MM.1S (cell line): ENCODE measurements at regions not wholly inside any gene's neighbourhood (a gene's known extent, or its start where the extent isn't known, plus 50 kb on each side); places are given as distances from the start of the nearest gene placed in this dataset.

Experiments
- DNase-seq: peaks from one replicate; pipeline ENCODE4 v3.0.0-alpha.2; 2015
- H2AFZ ChIP-seq: fragments of 300-600 bp; sonication (generic); 2 replicates; pipeline ENCODE4 v1.6.0; 2016; ENCODE audit warnings: antibody characterized with exemption, low read length
- H3F3A ChIP-seq: fragments of 300-600 bp; sonication (generic); 2 replicates; pipeline ENCODE4 v1.6.1; 2016; ENCODE audit warnings: mild to moderate bottlenecking, antibody characterized with exemption, low read length, moderate library complexity, mixed read lengths; ENCODE audit not compliant: insufficient read depth
- H3K27ac ChIP-seq: fragments of 300-600 bp; sonication (generic); 2 replicates; pipeline ENCODE4 v1.5.1; 2016; ENCODE audit warnings: mild to moderate bottlenecking, low read length
- H3K27me3 ChIP-seq: fragments of 300-600 bp; sonication (generic); replicated peaks from 2 replicates; pipeline ENCODE4 v1.6.0; 2016; ENCODE audit warnings: low read length; ENCODE audit not compliant: insufficient read depth
- H3K36me3 ChIP-seq: fragments of 300-600 bp; sonication (generic); replicated peaks from 2 replicates; pipeline ENCODE4 v1.6.1; 2016; ENCODE audit warnings: mild to moderate bottlenecking, low read length, mixed read lengths; ENCODE audit not compliant: insufficient read depth
- H3K4me1 ChIP-seq: fragments of 300-600 bp; sonication (generic); 2 replicates; pipeline ENCODE4 v1.6.1; 2016; ENCODE audit warnings: low read length, mixed read lengths
- H3K4me2 ChIP-seq: fragments of 300-600 bp; sonication (generic); 2 replicates; pipeline ENCODE4 v1.6.0; 2016; ENCODE audit warnings: low read depth, low read length
- H3K4me3 ChIP-seq: fragments of 300-600 bp; sonication (generic); 2 replicates; pipeline ENCODE4 v1.5.1; 2016; ENCODE audit warnings: low read length, mixed read lengths
- H3K79me2 ChIP-seq: fragments of 300-600 bp; sonication (generic); 2 replicates; pipeline ENCODE4 v1.6.1; 2016; ENCODE audit warnings: mixed run types, low read length, mixed read lengths
- H3K9ac ChIP-seq: fragments of 300-600 bp; sonication (generic); 2 replicates; pipeline ENCODE4 v1.6.1; 2016; ENCODE audit warnings: low read length, mixed read lengths
- H3K9me2 ChIP-seq: fragments of 300-600 bp; sonication (generic); replicated peaks from 2 replicates; pipeline ENCODE4 v1.6.1; 2016; ENCODE audit warnings: mild to moderate bottlenecking, low read length, mixed read lengths; ENCODE audit not compliant: insufficient read depth
- H3K9me3 ChIP-seq: fragments of 300-600 bp; sonication (generic); replicated peaks from 2 replicates; pipeline ENCODE4 v1.6.1; 2016; ENCODE audit warnings: mild to moderate bottlenecking, low read length, mixed read lengths; ENCODE audit not compliant: insufficient read depth
- H4K20me1 ChIP-seq: fragments of 300-600 bp; sonication (generic); 2 replicates; pipeline ENCODE4 v1.6.1; 2016; ENCODE audit warnings: mild to moderate bottlenecking, low read length, moderate library complexity, mixed read lengths; ENCODE audit not compliant: insufficient read depth
- CTCF ChIP-seq: fragments of 300-600 bp; sonication (generic); IDR thresholded peaks from 2 replicates; pipeline ENCODE4 v1.5.1; 2016; ENCODE audit warnings: antibody characterized with exemption, low read length, mixed read lengths
- EZH2 ChIP-seq: fragments of 300-600 bp; sonication (generic); optimal IDR thresholded peaks from 2 replicates; pipeline ENCODE3; 2017; ENCODE audit warnings: low read depth, mild to moderate bottlenecking, antibody characterized with exemption, low read length, mixed read lengths
- EZH2phosphoT487 ChIP-seq: fragments of 300-600 bp; sonication (generic); IDR thresholded peaks from 2 replicates; pipeline ENCODE4 v1.6.1; 2018; ENCODE audit warnings: antibody characterized with exemption, low read length

DNA sequence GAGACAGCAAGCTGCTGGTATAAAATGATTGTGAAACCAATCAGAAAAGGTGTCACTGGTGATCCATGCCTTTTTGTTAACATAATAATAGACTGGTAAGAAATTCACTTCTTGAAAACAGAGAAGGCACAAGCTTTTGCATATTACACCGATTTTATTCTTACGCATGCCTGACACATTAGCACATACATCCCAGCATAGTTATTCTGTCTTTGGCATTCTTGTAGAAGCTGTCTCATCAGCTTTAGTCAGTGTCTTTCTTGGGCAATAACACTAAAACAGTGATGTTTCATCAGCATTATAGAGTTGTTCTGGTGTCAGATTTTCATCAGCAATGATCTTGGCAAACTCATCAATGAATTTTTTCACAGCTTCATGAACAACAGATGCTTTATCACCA, 283.4 kb upstream of the TMTC1 start:
- no peak for DNase-seq
- no peaks in the 10 kb centered on the region for H3K4me1 ChIP-seq

DNA sequence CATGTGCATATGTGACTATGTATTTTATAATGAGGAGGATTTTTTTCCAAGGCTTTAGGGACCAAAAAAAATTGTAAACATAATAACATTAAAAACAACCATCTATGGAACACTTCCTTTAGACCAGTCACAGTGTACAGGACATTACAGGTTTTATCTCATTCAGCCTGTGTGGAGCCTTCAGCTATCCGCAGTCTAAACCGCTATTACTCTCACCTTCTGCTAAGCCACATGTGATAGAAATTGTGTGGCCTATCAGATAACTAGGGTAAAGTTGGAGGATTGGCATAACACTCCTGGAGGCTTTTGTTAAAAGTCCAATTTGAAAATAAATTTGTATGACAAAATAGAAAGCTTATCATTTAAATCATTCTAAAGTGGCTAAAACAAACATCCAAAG, 281.2 kb upstream of the TMTC1 start:
- TF ChIP-seq CTCF = no peak
- no peak overlapping the region for H3K27ac ChIP-seq

More for the DNA sequence above, 283.4 kb upstream of the TMTC1 start:
- H3K79me2 ChIP-seq = no peaks in the 10 kb centered on the region
- no peaks in the 10 kb centered on the region for H4K20me1 ChIP-seq
- no peak overlapping the region for H2AFZ ChIP-seq
- H3K4me3 ChIP-seq = no peak overlapping the region
- H3F3A ChIP-seq = no peaks in the 10 kb centered on the region
- no peak for TF ChIP-seq EZH2
- TF ChIP-seq EZH2phosphoT487 = no peak
- TF ChIP-seq CTCF = no peak
- no peaks in the 10 kb centered on the region; the same call in 1 of the 2 replicates for H3K9me3 ChIP-seq
- H3K27ac ChIP-seq = no peak overlapping the region
- H3K36me3 ChIP-seq = no peaks in the 10 kb centered on the region
- H3K9me2 ChIP-seq = no peaks in the 10 kb centered on the region
- no peak overlapping the region for H3K4me2 ChIP-seq
- no peaks in the 10 kb centered on the region for H3K27me3 ChIP-seq
- no peak overlapping the region for H3K9ac ChIP-seq

GRCh38 chr12:30063435-30063945, 279.7 kb upstream of the TMTC1 start:
- Histone ChIP-seq H3K9ac (no peak overlapping the region), H3K4me2 (no peak overlapping the region), H4K20me1 (no peaks in the 10 kb centered on the region), H2AFZ (no peak overlapping the region), H3K9me2 (no peaks in the 10 kb centered on the region), H3K27ac (no peak overlapping the region), H3K4me3 (no peak overlapping the region), H3K4me1 (no peaks in the 10 kb centered on the region), H3K79me2 (no peaks in the 10 kb centered on the region), H3K36me3 (no peaks in the 10 kb centered on the region), H3K27me3 (no peaks in the 10 kb centered on the region), H3K9me3 (no peaks in the 10 kb centered on the region; the same call in 1 of the 2 replicates), H3F3A (no peaks in the 10 kb centered on the region)
- DNase-seq = no peak
- no peak for TF ChIP-seq EZH2
- no peak for TF ChIP-seq EZH2phosphoT487
- no peak for TF ChIP-seq CTCF

More for the DNA sequence above, 281.2 kb upstream of the TMTC1 start:
- H3K9me3 ChIP-seq = no peaks in the 10 kb centered on the region; the same call in 1 of the 2 replicates
- DNase-seq = no peak
- H3K9ac ChIP-seq = no peak overlapping the region
- H3K4me3 ChIP-seq = no peak overlapping the region
- no peaks in the 10 kb centered on the region for H3K9me2 ChIP-seq
- no peaks in the 10 kb centered on the region for H3K36me3 ChIP-seq
- H2AFZ ChIP-seq = no peak overlapping the region
- no peaks in the 10 kb centered on the region for H3F3A ChIP-seq
- H3K4me2 ChIP-seq = no peak overlapping the region
- no peaks in the 10 kb centered on the region for H3K79me2 ChIP-seq
- no peaks in the 10 kb centered on the region for H4K20me1 ChIP-seq
- no peaks in the 10 kb centered on the region for H3K4me1 ChIP-seq
- H3K27me3 ChIP-seq = no peaks in the 10 kb centered on the region
